ENCODE measurements at regions not wholly inside any gene's neighbourhood (a gene's known extent, or its start where the extent isn't known, plus 50 kb on each side); places are given as distances from the start of the nearest gene placed in this dataset.

DNA sequence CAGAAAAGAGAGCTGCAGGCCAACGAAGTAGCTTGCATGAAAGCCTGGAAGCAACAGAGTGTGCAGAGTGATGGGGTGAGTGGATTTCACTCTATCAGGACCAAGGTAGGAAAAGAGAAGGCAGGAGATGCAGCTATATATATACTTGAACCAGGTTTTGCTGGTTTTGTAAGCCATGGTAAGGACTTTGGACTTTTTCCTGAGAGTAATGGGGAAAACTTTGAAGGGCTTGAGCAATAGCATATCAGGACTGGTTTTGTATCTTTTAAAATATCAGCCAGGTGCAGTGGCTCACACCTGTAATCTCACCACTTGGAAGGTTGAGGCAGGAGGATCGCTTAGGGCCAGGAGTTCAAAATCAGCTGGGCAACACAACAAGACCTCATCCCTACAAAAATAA is 120.6 kb upstream of the NRP1 start:
- TF ChIP-seq, protein P1, sequence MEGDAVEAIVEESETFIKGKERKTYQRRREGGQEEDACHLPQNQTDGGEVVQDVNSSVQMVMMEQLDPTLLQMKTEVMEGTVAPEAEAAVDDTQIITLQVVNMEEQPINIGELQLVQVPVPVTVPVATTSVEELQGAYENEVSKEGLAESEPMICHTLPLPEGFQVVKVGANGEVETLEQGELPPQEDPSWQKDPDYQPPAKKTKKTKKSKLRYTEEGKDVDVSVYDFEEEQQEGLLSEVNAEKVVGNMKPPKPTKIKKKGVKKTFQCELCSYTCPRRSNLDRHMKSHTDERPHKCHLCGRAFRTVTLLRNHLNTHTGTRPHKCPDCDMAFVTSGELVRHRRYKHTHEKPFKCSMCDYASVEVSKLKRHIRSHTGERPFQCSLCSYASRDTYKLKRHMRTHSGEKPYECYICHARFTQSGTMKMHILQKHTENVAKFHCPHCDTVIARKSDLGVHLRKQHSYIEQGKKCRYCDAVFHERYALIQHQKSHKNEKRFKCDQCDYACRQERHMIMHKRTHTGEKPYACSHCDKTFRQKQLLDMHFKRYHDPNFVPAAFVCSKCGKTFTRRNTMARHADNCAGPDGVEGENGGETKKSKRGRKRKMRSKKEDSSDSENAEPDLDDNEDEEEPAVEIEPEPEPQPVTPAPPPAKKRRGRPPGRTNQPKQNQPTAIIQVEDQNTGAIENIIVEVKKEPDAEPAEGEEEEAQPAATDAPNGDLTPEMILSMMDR (IDR thresholded peaks at IDR 0.05), result no peak
- no peak for TF ChIP-seq POLR2A (IDR thresholded peaks at IDR 0.05)

Measured in right lobe of liver (tissue), 4 donors.